Liver (tissue), 8 donors: ENCODE measurements at regions not wholly inside any gene's neighbourhood (a gene's known extent, or its start where the extent isn't known, plus 50 kb on each side); places are given as distances from the start of the nearest gene placed in this dataset.

ENCODE experiments used
- DNase-seq: peaks from one replicate; pipeline ENCODE4 v3.0.0-alpha.2; 2017; ENCODE audit warnings: low spot score
- H3K27ac ChIP-seq, 2 donors: one replicate each; pipeline ENCODE4 v1.7.0; 2013; ENCODE audit warnings: inconsistent platforms in 2 of 2, low read length in 2 of 2, control low read depth in 1 of 2, low read depth in 1 of 2, mild to moderate bottlenecking in 1 of 2
- H3K27me3 ChIP-seq, 4 donors: one replicate each; pipeline versions ENCODE4 v1.6.1 to v1.7.0; 2013; ENCODE audit warnings: low read length in 3 of 4, inconsistent platforms in 1 of 4, mild to moderate bottlenecking in 1 of 4, moderate library complexity in 1 of 4; ENCODE audit not compliant: control insufficient read depth in 4 of 4, insufficient read depth in 4 of 4
- H3K36me3 ChIP-seq, 4 donors: one replicate each; pipeline versions ENCODE4 v1.6.1 to v1.7.0; 2013; ENCODE audit warnings: low read length in 3 of 4, mild to moderate bottlenecking in 3 of 4, low read depth in 1 of 4, moderate library complexity in 1 of 4; ENCODE audit not compliant: control insufficient read depth in 4 of 4, insufficient read depth in 3 of 4
- H3K4me1 ChIP-seq, 4 donors: one replicate each; pipeline versions ENCODE4 v1.6.1 to v1.7.0; 2013; ENCODE audit warnings: low read length in 3 of 4, mild to moderate bottlenecking in 3 of 4, moderate library complexity in 1 of 4; ENCODE audit not compliant: control insufficient read depth in 4 of 4, insufficient read depth in 4 of 4
- H3K4me3 ChIP-seq, 3 donors: one replicate each; pipeline versions ENCODE4 v1.6.1 to v1.7.0; 2013; ENCODE audit warnings: low read length in 3 of 3, control low read depth in 1 of 3, low read depth in 1 of 3, mild to moderate bottlenecking in 1 of 3
- H3K9ac ChIP-seq, 2 donors: one replicate each; pipeline ENCODE4 v1.7.0; 2013; ENCODE audit warnings: low read length in 2 of 2, mild to moderate bottlenecking in 2 of 2, moderate library complexity in 2 of 2, control low read depth in 1 of 2, low read depth in 1 of 2
- H3K9me3 ChIP-seq, 4 donors: one replicate each; pipeline versions ENCODE4 v1.6.1 to v1.7.0; 2013; ENCODE audit warnings: low read length in 3 of 4; ENCODE audit not compliant: control insufficient read depth in 4 of 4
- ATF3 ChIP-seq: IDR thresholded peaks from 2 replicates; pipeline ENCODE4 v1.6.1; 2016; ENCODE audit warnings: antibody characterized with exemption
- CTCF ChIP-seq: fragments of 150-350 bp; IDR thresholded peaks from 2 replicates; pipeline ENCODE4 v1.5.1; 2017; ENCODE audit warnings: improper control_type of control experiment, low read depth, low read length; ENCODE audit not compliant: missing input control
- EGR1 ChIP-seq, 2 donors: IDR thresholded peaks; 2 replicates each; pipeline ENCODE4 v1.6.1; 2016 to 2018; ENCODE audit warnings: antibody characterized with exemption in 2 of 2, low read depth in 2 of 2
- FOXA1 ChIP-seq: IDR thresholded peaks from 2 replicates; pipeline ENCODE4 v1.6.1; 2016; ENCODE audit warnings: antibody characterized with exemption
- FOXA2 ChIP-seq: IDR thresholded peaks from 2 replicates; pipeline ENCODE4 v1.6.1; 2016; ENCODE audit warnings: antibody characterized with exemption
- GABPA ChIP-seq, 2 donors: IDR thresholded peaks in 1 of 2; conservative IDR thresholded peaks in 1 of 2; 2 replicates each; pipeline ENCODE4 v1.6.1; 2016; ENCODE audit warnings: antibody characterized with exemption in 2 of 2, mild to moderate bottlenecking in 1 of 2, moderate library complexity in 1 of 2
- HNF4A ChIP-seq, 2 donors: conservative IDR thresholded peaks; 2 replicates each; pipeline ENCODE4 v1.6.1; 2016; ENCODE audit warnings: antibody characterized with exemption in 2 of 2, mild to moderate bottlenecking in 2 of 2
- HNF4G ChIP-seq: IDR thresholded peaks from 2 replicates; pipeline ENCODE4 v1.6.1; 2016; ENCODE audit warnings: antibody characterized with exemption
- JUND ChIP-seq, 2 donors: IDR thresholded peaks; 2 replicates each; pipeline ENCODE4 v1.6.1; 2016; ENCODE audit warnings: antibody characterized with exemption in 2 of 2
- NR2F2 ChIP-seq: IDR thresholded peaks from 2 replicates; pipeline ENCODE4 v1.6.1; 2016; ENCODE audit warnings: antibody characterized with exemption
- RAD21 ChIP-seq, 2 donors: IDR thresholded peaks; 2 replicates each; pipeline ENCODE4 v1.6.1; 2016; ENCODE audit warnings: antibody characterized with exemption in 2 of 2, mild to moderate bottlenecking in 2 of 2
- REST ChIP-seq: IDR thresholded peaks from 2 replicates; pipeline ENCODE4 v1.6.1; 2016; ENCODE audit warnings: antibody characterized with exemption, mild to moderate bottlenecking
- RXRA ChIP-seq, 2 donors: IDR thresholded peaks; 2 replicates each; pipeline ENCODE4 v1.6.1; 2017 to 2018; ENCODE audit warnings: antibody characterized with exemption in 2 of 2, mild to moderate bottlenecking in 1 of 2
- SP1 ChIP-seq: IDR thresholded peaks from 2 replicates; pipeline ENCODE4 v1.6.1; 2018; ENCODE audit warnings: antibody characterized with exemption, mild to moderate bottlenecking
- TAF1 ChIP-seq: conservative IDR thresholded peaks from 2 replicates; pipeline ENCODE4 v1.6.1; 2016; ENCODE audit warnings: antibody characterized with exemption, mild to moderate bottlenecking
- YY1 ChIP-seq: IDR thresholded peaks from 2 replicates; pipeline ENCODE4 v1.6.1; 2016; ENCODE audit warnings: antibody characterized with exemption, mild to moderate bottlenecking
- ZBTB33 ChIP-seq: IDR thresholded peaks from 2 replicates; pipeline ENCODE4 v1.6.1; 2016; ENCODE audit warnings: antibody characterized with exemption
- WGBS: extraction: QIAGEN DNeasy Blood & Tissue Kit; methylation state at CpG from one replicate; pipeline ENCODE4 v1.1.7; 2013; 5-methylcytosine and 5-hydroxymethylcytosine counted together
- donor health status: healthy.
- donor health status: healthy.
- donor health status: healthy.
- donor health status: healthy.
- donor health status: healthy.

GRCh38 chr10:6811153-6811552 is 231.1 kb upstream of the PRKCQ start:
- Histone ChIP-seq H3K9me3 (peaks cover 0 to 2% (median 0%) of the 10 kb centered on the region in 4 donors), H3K4me3 (no peak overlapping the region), H3K36me3 (no peaks in the 10 kb centered on the region), H3K9ac (no peak overlapping the region), H3K27ac (no peak overlapping the region), H3K27me3 (no peaks in the 10 kb centered on the region), H3K4me1 (no peaks in the 10 kb centered on the region)
- 78% methylated on average over 3 of the region's 3 CpGs for WGBS
- no peak for TF ChIP-seq RXRA (IDR thresholded peaks at IDR 0.05)
- no peak for DNase-seq

GRCh38 chr10:6803427-6803783 is 223.3 kb upstream of the PRKCQ start:
- Histone ChIP-seq H3K9me3 (no peaks in the 10 kb centered on the region), H3K27me3 (no peaks in the 10 kb centered on the region), H3K4me3 (no peak overlapping the region), H3K9ac (no peak overlapping the region), H3K27ac (no peak overlapping the region), H3K4me1 (no peaks in the 10 kb centered on the region), H3K36me3 (no peaks in the 10 kb centered on the region)
- 80% methylated on average over 1 of the region's 1 CpG for WGBS
- DNase-seq: no peak
- TF ChIP-seq RXRA (IDR thresholded peaks at IDR 0.05): no peak
- TF ChIP-seq SP1: no peak
- TF ChIP-seq GABPA (IDR thresholded peaks at IDR 0.05 in 1 of 2, conservative IDR thresholded peaks at IDR 0.05 in 1 of 2): no peak
- TF ChIP-seq REST: no peak
- TF ChIP-seq TAF1: no peak
- TF ChIP-seq HNF4A (conservative IDR thresholded peaks at IDR 0.05): no peak
- TF ChIP-seq RAD21 (IDR thresholded peaks at IDR 0.05): no peak
- no peak for TF ChIP-seq NR2F2
- no peak for TF ChIP-seq ZBTB33
- no peak for TF ChIP-seq EGR1 (IDR thresholded peaks at IDR 0.05; ENCODE audit: low read depth in 2 of 2)
- TF ChIP-seq ATF3: no peak
- TF ChIP-seq YY1: no peak

- DNase-seq: no peak
- no peak overlapping the region for H3K27ac ChIP-seq
- no peak for TF ChIP-seq REST
- TF ChIP-seq TAF1: no peak
- TF ChIP-seq HNF4G: no peak
- no peak for TF ChIP-seq JUND (IDR thresholded peaks at IDR 0.05)
- no peak for TF ChIP-seq SP1
- no peak for TF ChIP-seq YY1
- no peak for TF ChIP-seq FOXA2
- no peak for TF ChIP-seq FOXA1
- no peak for TF ChIP-seq CTCF
- TF ChIP-seq GABPA (IDR thresholded peaks at IDR 0.05 in 1 of 2, conservative IDR thresholded peaks at IDR 0.05 in 1 of 2): no peak
- no peak for TF ChIP-seq RAD21 (IDR thresholded peaks at IDR 0.05)
These were observed 222.8 kb upstream of the PRKCQ start for GRCh38 chr10:6802759-6803426.

More at GRCh38 chr10:6802759-6803426, 222.8 kb upstream of the PRKCQ start:
- no peaks in the 10 kb centered on the region for H3K9me3 ChIP-seq
- H3K9ac ChIP-seq: no peak overlapping the region
- no peaks in the 10 kb centered on the region for H3K36me3 ChIP-seq
- H3K4me1 ChIP-seq: no peaks in the 10 kb centered on the region
- no peak overlapping the region for H3K4me3 ChIP-seq
- no peaks in the 10 kb centered on the region for H3K27me3 ChIP-seq
- 68% methylated on average over 6 of the region's 6 CpGs for WGBS
